ENCODE measurements at regions not wholly inside any gene's neighbourhood (a gene's known extent, or its start where the extent isn't known, plus 50 kb on each side); places are given as distances from the start of the nearest gene placed in this dataset.

- intact Hi-C loops (cut with DNase I; ENCODE audit: low total_unique reads): no loop called here
- Histone ChIP-seq H3K9me3 (no peaks in the 10 kb centered on the region), H3K27ac (no peak overlapping the region), H3K27me3 (no peaks in the 10 kb centered on the region), H3K4me1 (no peaks in the 10 kb centered on the region), H3K36me3 (no peaks in the 10 kb centered on the region), H3K4me3 (no peak overlapping the region)
- no peak for DNase-seq (ENCODE audit: low spot score in 2 of 2)
- TF ChIP-seq CTCF (IDR thresholded peaks at IDR 0.05) (no peak), POLR2AphosphoS5 (IDR thresholded peaks at IDR 0.05) (no peak), POLR2A (IDR thresholded peaks at IDR 0.05) (no peak)
Observed at GRCh38 chr6:84356907-84357306, 129.5 kb upstream of the CEP162 start.

DNA sequence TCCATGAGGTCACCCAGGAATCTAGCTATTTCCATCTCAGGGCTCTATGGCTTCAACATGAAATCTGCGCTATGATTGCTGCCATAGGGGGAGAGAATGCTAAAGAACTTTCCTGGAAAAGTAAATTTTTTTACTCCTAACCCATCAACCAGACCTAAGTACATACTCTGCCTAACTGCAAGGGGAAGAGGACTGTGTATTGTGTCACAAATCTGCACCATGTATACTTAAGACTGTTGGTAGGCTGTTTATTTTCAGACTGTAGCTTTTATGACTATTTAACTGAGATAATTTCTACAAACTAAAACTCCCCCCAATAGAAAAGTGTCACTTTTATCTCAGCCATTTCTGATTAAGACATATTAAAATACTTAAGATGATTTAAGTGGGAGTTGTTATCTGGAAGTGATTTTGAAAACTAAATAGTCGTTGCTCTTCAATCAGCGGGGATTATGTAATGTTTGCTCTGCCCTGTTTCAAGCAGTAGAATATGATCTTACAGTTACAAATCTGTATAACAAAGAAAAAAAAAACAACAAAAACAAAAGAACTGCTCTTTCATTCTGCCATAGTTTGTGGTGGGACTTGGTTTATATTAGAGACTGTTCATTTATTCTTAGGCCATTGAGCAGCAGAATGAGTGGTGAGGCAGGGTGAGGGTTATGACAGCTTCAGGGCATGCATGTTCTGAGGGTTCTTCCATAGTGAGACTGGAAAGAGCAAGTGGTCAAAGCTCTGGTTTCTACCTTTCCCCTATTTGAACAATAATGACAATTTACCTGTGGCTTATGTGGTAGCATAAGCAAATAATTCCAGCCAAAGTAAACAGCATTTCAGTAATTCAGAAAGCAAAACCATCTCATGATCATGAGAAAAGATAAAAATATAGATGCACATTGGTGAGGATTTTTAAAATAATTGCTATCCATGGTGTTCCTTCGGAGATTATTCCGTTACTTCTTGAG lies 126.3 kb upstream of the CEP162 start:
- Histone ChIP-seq H3K27me3 (no peaks in the 10 kb centered on the region), H3K27ac (no peak overlapping the region), H3K9me3 (no peaks in the 10 kb centered on the region), H3K4me1 (no peaks in the 10 kb centered on the region), H3K36me3 (no peaks in the 10 kb centered on the region), H3K4me3 (no peak overlapping the region)
- TF ChIP-seq CTCF (IDR thresholded peaks at IDR 0.05) (no peak), POLR2AphosphoS5 (IDR thresholded peaks at IDR 0.05) (no peak), POLR2A (IDR thresholded peaks at IDR 0.05) (no peak)
- intact Hi-C loops (cut with DNase I; ENCODE audit: low total_unique reads): loop anchor here (2.0 kb wide), 1 partner anchor 21 kb away; no protein-coding TSS in a partner anchor
- DNase-seq (ENCODE audit: low spot score in 2 of 2): no peak

DNA sequence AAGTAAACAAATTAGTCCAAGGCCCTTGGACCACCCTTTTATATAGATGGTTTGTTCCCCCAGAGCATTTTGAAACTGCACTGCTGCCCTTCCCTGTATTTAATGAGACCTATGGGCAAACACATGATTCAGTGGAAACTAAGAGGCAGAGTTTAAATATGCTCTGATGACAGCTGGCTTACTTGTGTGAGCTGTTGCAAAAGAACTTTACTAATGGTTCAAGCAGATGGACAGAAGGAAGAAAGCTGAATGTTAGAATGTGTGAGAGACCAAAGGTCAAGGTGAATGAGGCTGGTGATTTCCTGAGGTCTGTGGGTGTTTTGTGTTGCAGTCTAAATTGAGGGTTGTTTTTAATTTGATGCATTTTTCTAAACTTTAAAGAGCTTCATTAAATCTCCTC lies 123.0 kb upstream of the CEP162 start:
- H3K27me3 ChIP-seq: no peaks in the 10 kb centered on the region
- H3K4me3 ChIP-seq: no peak overlapping the region
- no peak for DNase-seq (ENCODE audit: low spot score in 2 of 2)
- intact Hi-C loops (cut with DNase I; ENCODE audit: low total_unique reads): no loop called here
- no peaks in the 10 kb centered on the region for H3K9me3 ChIP-seq
- H3K4me1 ChIP-seq: no peaks in the 10 kb centered on the region
- H3K27ac ChIP-seq: no peak overlapping the region
- TF ChIP-seq CTCF (IDR thresholded peaks at IDR 0.05) (no peak), POLR2AphosphoS5 (IDR thresholded peaks at IDR 0.05) (no peak)
- no peaks in the 10 kb centered on the region for H3K36me3 ChIP-seq

GRCh38 chr6:84349542-84349941 lies 122.1 kb upstream of the CEP162 start:
- H3K27ac ChIP-seq: no peak overlapping the region
- no peaks in the 10 kb centered on the region for H3K36me3 ChIP-seq
- H3K27me3 ChIP-seq: no peaks in the 10 kb centered on the region
- DNase-seq (ENCODE audit: low spot score in 2 of 2): no peak
- intact Hi-C loops (cut with DNase I; ENCODE audit: low total_unique reads): no loop called here
- no peaks in the 10 kb centered on the region for H3K4me1 ChIP-seq
- no peaks in the 10 kb centered on the region for H3K9me3 ChIP-seq
- no peak overlapping the region for H3K4me3 ChIP-seq
- TF ChIP-seq CTCF (IDR thresholded peaks at IDR 0.05) (no peak), POLR2AphosphoS5 (IDR thresholded peaks at IDR 0.05) (no peak), POLR2A (IDR thresholded peaks at IDR 0.05) (no peak)

DNA sequence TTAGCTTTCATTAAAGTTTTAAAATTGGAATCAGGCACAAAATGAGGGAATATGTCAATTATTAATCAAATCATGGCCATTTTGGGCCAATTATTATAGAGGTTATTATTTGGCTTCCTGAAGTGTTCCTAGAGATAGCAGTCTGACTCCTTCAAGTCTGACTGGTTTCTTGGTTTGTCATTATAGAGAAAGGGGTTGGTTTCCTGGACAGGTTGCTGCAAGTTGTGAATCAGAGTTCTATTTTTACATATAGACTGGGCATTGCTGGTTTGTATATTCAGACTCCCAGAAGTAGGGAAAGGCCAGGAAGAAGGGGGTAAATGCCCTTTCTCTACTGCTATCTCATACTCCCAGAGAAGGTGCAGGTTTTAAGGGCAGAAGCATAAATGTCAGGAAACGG lies 121.4 kb upstream of the CEP162 start:
- H3K27ac ChIP-seq: no peak overlapping the region
- H3K36me3 ChIP-seq: no peaks in the 10 kb centered on the region
- TF ChIP-seq POLR2A (IDR thresholded peaks at IDR 0.05) (no peak), CTCF (IDR thresholded peaks at IDR 0.05) (no peak), POLR2AphosphoS5 (IDR thresholded peaks at IDR 0.05) (no peak)
- no peaks in the 10 kb centered on the region for H3K27me3 ChIP-seq
- DNase-seq (ENCODE audit: low spot score in 2 of 2): no peak
- H3K4me3 ChIP-seq: no peak overlapping the region
- H3K9me3 ChIP-seq: no peaks in the 10 kb centered on the region
- no peaks in the 10 kb centered on the region for H3K4me1 ChIP-seq
- intact Hi-C loops (cut with DNase I; ENCODE audit: low total_unique reads): no loop called here
